Activated T-cell treated with anti-CD3 and anti-CD28 coated beads, Interleukin-2, amount 50 U/mL, for 48 hours (primary cell): ENCODE measurements at regions not wholly inside any gene's neighbourhood (a gene's known extent, or its start where the extent isn't known, plus 50 kb on each side); places are given as distances from the start of the nearest gene placed in this dataset.

Experiments used
- DNase-seq, 2 experiments: peaks; one replicate each; pipeline ENCODE4 v3.0.0-alpha.2; 2020

DNA sequence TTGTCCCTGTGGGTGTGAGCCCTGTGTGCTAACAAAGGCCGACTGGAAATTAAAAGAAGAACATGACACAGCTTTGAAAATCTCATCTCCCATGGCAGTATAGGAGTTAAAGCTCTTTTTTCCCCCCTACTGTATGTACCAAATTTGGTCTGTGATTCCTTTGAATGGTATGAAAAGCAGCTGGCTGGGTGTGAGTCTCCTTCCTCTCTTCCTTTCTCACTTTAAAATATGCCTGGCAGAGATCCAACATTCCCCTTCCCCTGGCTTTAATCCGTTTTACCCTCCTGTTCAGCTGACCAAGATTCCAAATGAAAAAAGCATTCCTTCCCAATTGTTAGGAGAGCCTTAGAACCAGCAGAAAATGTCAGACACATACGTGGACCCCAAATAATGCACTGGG lies 225.0 kb upstream of the CELF2 start:
- DNase-seq = no peak

GRCh38 chr10:10794046-10794445 lies 223.6 kb upstream of the CELF2 start:
- no peak for DNase-seq

DNA sequence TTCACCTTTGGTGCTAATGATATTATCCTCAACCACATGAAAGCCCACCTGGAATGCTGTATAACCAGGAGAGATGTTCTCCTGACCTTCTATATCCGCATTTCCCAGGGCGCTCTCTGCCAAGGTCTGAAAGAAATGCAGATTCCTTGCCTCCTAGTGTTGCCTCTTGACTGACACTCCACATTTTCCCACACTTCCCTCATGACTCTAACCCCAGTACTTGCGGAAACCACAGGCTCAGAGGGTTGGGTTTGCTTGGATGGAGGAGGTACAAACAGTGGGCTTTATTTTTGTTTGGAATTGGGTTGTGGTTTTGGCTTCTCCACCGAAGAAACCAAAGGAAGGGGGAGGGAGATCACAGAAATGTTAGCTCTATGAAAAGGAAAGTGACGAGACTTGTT lies 222.9 kb upstream of the CELF2 start:
- no peak for DNase-seq

DNA sequence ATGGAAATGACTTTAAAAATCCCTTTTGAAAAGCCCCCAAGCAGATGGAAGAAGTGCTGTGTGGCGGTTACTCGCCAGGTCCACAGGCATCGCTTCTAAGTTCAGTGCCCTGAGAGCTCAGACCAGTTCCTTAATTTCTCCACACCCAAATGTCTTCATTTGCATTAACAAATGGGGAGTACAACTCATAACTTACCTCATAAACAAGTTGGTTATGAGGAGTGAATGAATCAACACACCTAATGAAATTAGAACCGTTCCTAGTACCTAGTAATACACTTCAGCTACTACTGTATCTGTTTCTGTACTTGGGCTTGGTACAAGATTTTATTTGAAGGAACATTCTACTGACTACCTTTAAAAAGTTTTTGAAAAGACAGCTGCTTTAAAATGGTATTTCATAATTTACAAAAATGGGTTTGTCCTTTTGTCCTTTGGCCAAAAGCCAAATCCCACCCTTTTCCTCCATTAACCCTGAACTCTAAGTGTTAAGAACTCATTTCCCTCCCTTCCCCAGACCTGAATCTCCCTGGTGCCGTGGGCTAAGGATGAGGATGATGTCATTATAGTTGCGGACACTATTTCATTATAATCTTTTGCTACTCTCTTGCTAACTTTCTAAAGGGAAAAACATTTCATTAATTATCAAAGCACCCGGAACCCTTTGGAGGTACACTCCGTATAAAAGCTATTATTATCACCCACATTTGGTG lies 221.5 kb upstream of the CELF2 start:
- no peak for DNase-seq

- DNase-seq = no peak
Measured at GRCh38 chr10:10796774-10797415, 220.8 kb upstream of the CELF2 start.

- DNase-seq = no peak
Measured at GRCh38 chr10:10797513-10797912, 220.2 kb upstream of the CELF2 start.

DNA sequence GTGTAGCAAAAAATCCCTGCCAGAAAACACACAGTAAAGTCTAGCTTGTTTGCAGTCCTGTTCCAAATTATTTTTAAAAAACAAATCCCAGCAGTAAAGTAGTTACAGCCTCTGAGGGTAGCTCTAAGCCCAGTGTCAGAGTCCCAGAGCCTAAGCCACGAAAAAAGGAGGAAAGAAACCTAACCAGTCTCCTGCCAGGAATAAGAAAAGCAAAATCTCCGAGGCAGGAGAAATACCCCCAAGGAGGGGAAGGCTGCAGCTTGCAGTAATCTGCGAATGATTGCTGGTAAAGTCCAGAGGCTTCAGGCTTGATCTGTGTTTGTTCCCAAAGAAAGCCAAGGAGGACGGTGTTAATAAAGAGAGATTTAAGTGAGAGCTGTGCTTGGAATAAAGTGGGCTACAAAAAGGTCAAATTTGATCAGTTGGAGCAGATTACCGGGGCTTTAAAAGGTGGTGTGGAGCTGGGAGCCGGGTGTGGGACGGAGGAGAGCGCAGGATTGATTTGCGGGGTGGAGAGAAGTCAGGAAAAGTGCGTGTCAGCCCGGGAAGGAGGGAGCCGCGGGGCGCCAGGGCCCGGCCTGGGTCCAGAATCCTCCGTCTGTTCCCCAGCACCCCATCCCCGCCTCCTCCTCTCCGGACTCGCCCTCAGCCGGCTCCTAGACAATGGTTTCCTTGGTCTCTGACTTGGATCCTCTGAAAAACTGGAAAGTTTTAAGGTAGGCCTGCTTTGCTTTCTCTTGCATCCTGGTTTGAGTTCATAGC lies 219.4 kb upstream of the CELF2 start:
- no peak for DNase-seq

DNA sequence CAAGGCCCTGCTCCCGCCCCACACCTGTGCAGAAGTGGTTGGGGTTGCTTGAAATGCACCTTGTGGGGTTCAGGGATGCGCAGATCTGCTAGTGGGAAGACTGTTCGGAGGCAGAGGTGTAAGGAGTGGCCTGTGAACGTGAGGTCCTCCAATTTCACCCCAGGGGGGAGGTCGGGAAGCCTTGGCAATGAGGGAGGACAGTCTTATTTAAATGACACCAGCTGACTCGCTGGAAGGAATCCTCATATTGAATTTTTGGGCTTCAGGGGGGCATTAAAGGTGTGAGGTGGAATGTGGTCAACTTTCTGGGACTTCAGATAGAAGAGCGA lies 218.8 kb upstream of the CELF2 start:
- no peak for DNase-seq

- DNase-seq = no peak
Measured at GRCh38 chr10:10800961-10801360, 216.7 kb upstream of the CELF2 start.

DNA sequence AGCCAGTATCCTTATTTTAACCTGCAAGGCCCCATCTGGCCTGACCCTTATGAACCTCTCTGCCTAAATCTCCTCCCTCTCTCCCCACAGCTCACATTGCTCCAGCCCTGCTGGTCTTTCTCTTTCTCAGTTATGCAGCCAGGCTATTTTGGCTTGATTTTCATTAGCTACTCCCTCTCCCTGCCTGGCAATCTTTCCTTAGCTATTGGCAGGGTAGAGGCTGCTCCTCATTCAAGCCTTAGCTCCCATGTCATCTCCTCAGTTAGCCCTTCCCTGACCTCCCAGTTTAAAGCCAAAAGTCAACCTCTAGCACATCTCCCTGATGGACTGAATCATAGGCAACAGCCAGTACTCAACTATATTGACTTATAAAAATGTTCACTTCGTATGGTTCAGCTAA lies 214.4 kb upstream of the CELF2 start:
- DNase-seq = no peak

DNA sequence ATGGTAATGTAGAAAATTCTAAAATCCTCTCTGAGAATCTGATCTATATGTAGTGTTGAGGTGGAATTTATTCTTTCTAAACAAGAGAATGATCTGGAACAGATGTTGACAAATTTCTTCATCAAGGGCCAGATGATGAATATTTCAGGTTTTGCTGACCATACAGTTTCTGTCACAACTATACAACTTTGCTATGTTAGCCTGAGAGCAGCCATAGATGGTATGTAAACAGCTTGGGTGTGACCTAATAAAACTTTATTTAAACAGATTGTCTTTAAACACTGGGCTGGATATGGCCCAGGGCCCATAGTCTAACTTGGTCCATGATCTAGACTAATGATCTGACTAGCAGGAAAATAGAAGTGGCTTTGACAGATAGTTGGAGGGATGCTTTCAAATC lies 213.6 kb upstream of the CELF2 start:
- DNase-seq = no peak

GRCh38 chr10:10804998-10805740 lies 212.5 kb upstream of the CELF2 start:
- no peak for DNase-seq

DNA sequence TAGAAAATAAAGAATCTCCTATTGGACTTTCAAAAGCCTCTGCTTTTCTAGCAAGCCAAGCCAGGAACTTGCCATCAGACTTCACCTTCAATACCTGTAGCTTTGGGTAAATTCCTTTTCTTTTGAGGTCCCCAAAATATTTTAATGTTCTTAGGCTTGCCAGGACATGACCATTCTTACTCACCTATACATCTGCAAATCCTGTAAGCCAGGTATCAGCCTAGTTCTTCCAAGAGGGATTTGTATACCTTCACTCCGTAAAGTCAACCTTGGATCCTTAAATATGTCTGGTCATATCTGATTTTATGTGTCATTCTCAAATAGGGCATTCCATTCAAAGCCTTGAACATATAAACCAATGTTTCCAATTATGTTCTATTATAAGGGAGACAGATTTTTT lies 210.6 kb upstream of the CELF2 start:
- no peak for DNase-seq

GRCh38 chr10:10811562-10811961 lies 206.1 kb upstream of the CELF2 start:
- DNase-seq = no peak

DNA sequence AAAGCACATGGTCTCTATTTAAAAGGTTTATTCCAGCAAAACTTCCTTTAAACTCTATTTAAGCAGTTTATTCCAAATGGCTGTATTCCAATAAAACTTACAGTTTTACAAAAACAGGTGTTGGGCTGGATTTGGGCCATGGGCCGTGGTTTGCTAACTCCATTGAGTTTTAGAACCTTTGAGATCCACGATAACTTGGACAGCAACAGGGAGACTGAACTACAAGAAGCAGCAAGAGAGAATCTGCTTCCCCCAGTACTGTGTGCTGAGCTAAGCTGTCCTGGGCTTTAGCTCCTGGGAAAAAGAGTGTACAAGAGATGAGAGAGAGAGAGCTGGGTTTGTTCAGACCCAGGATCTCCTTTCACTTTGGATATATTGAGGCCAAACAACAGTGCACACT lies 204.0 kb upstream of the CELF2 start:
- no peak for DNase-seq

DNA sequence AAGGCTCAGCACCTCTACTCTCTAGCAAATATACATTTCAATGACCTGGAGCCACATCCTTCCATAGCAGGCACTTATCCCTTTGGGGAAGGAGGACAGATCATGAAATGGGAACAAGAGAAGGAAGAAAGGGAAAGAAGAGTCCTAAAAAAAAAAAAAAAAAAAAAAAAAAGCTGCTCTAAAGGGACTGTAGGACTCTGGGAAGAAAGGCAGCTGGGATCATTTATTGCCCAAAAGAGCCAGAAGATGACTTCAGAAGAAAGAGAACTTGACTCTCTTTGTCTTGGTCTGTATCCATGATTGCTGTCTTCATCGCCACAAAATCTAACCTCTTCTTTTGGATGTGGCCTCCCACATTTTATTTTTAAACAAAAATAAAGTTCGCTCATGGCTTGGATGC lies 203.6 kb upstream of the CELF2 start:
- no peak for DNase-seq

DNA sequence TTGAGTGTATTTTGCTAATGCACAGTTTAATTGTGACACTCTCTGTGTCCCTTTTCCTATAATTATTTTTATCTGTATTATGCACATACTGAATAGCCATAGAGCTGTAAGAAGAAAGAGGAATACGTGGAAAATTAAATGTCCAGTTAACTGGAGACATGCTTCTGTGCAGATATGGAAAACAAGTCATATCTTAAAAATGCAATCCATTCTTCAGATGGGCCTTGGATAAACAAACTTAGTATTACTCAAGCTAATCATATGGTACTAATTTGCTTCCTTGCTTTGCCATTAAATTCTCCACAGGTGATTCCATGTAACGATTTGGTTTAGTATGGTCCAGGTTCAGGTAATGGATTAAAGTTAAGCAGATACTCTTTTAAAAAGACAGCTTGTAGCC lies 201.2 kb upstream of the CELF2 start:
- DNase-seq = no peak

GRCh38 chr10:10817609-10818008 lies 200.1 kb upstream of the CELF2 start:
- DNase-seq = no peak

DNA sequence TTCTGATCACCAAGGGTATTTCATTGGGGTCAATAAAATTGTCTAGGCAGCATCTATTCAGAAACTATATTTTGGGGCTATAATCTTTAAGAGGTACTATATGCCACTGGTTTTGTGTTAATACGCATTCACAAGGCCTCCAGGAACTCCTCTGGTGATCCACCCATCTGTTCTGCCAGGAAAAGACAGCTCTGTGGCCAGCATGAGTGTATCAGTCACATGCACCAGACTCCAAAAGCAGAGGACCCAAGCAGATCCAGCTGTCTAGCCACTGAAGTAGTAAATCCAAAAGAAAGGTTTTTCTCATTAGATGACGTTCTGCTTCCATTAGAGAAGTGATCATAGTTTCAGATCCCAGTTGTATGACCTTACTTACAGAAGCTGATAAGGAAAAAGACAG lies 199.6 kb upstream of the CELF2 start:
- no peak for DNase-seq

- no peak for DNase-seq
Measured at GRCh38 chr10:10819206-10819856, 198.3 kb upstream of the CELF2 start.

- DNase-seq = no peak
Measured at GRCh38 chr10:10821926-10822325, 195.7 kb upstream of the CELF2 start.

DNA sequence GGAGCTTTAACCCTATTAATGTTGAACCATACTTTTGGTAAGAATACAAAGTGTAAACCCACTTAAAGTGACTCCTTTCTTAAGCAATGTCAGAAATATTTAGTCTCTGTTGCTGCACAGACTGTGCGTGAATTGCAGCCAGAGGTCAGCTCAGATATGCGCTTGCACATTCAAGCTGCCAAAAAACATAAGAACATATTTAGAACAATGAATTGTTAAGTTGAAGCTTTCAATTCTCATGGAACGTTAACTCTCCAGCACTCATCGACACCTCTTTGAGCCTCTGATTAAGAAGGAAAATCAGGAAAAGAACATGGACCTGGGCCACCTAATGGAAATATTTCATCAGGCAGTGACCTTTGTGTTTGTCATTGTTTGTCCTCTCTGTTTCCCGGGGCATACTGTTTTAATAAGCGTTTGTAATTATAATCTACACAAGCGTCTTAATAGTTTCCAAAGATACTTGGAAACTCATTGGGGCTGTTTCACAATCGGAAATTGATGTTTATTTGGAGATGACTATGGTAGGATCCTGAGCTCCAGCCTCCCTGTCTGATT lies 193.0 kb upstream of the CELF2 start:
- no peak for DNase-seq

GRCh38 chr10:10826125-10826524 lies 191.5 kb upstream of the CELF2 start:
- DNase-seq = no peak
